Loucy (cell line): ENCODE measurements at regions not wholly inside any gene's neighbourhood (a gene's known extent, or its start where the extent isn't known, plus 50 kb on each side); places are given as distances from the start of the nearest gene placed in this dataset.

Source experiments
- CTCF ChIP-seq: fragments of 200-600 bp; sonication (generic); conservative IDR thresholded peaks from 2 replicates; pipeline ENCODE4 v1.5.1; 2014; ENCODE audit warnings: mild to moderate bottlenecking, antibody characterized with exemption, low read length
- EZH2phosphoT487 ChIP-seq: fragments of 200-600 bp; IDR thresholded peaks from 2 replicates; pipeline ENCODE4 v1.6.1; 2018; ENCODE audit warnings: antibody characterized with exemption, mild to moderate bottlenecking, moderate library complexity, borderline replicate concordance

GRCh38 chr4:43525646-43526045, 633.1 kb downstream of the GRXCR1 start:
- TF ChIP-seq CTCF (no peak), EZH2phosphoT487 (no peak)
